ENCODE measurements at regions not wholly inside any gene's neighbourhood (a gene's known extent, or its start where the extent isn't known, plus 50 kb on each side); places are given as distances from the start of the nearest gene placed in this dataset.
A peak's percentile ranks its signal among the peaks of the same experiment; 100 is the strongest.

GRCh38 chr13:97810152-97810551 lies 143.3 kb upstream of the IPO5 start:
- DNase-seq = peak; percentile 14
- in situ Hi-C loops (cut with HindIII; ENCODE audit: low pct_ligation_motif_present, low pct_unique_long_range_greater_than_20kb, low sequenced_read_pairs) = no loop called here

- DNase-seq = no peak
- in situ Hi-C loops (cut with HindIII; ENCODE audit: low pct_ligation_motif_present, low pct_unique_long_range_greater_than_20kb, low sequenced_read_pairs) = no loop called here
These were observed 131.1 kb upstream of the IPO5 start for GRCh38 chr13:97822377-97822776.

- in situ Hi-C loops (cut with HindIII; ENCODE audit: low pct_ligation_motif_present, low pct_unique_long_range_greater_than_20kb, low sequenced_read_pairs) = no loop called here
- DNase-seq = no peak
These were observed 127.0 kb upstream of the IPO5 start for GRCh38 chr13:97826421-97827012.

GRCh38 chr13:97834250-97834649 lies 119.2 kb upstream of the IPO5 start:
- no peak for DNase-seq
- in situ Hi-C loops (cut with HindIII; ENCODE audit: low pct_ligation_motif_present, low pct_unique_long_range_greater_than_20kb, low sequenced_read_pairs) = no loop called here

DNA sequence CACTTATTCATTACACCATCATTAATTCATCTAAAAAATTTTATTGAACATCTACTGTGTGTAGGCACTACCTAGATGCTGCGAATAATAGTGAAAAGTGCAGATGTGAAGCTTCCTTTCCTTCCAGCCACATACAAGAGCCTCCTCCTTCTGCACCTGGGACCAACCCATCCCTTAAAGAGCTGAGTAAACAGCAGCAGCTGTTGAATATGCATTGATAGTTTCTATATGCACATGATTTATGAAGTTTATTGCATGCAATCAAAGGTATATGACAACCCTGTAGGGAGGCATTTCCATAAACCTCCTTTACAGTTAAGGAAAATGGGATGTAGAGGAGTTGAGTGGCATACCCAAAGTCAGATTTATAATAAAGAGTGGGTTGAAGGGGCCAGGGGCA lies 110.3 kb upstream of the IPO5 start:
- no peak for DNase-seq
- in situ Hi-C loops (cut with HindIII; ENCODE audit: low pct_ligation_motif_present, low pct_unique_long_range_greater_than_20kb, low sequenced_read_pairs) = no loop called here

GRCh38 chr13:97844151-97844550 lies 109.3 kb upstream of the IPO5 start:
- in situ Hi-C loops (cut with HindIII; ENCODE audit: low pct_ligation_motif_present, low pct_unique_long_range_greater_than_20kb, low sequenced_read_pairs) = no loop called here
- DNase-seq = no peak

DNA sequence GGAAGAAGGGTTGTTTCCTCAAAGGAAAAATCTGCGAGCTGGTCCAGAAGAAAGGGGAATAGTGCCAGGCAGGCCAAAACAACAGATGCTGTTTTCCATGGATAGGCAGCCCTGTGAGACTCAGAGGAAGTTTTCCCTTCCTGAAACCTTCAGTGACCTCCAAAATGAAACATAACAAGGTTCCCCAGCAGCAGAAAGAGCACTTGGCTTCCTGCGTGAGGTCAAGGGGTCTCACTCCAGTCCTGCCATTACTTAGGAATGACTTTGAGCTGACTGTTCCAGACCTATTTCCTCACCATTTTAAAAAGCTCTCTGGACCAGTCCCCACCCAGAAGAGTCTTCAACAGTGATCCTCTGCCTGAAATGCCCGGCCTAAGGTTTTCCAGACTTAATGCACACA lies 104.6 kb upstream of the IPO5 start:
- DNase-seq = no peak
- in situ Hi-C loops (cut with HindIII; ENCODE audit: low pct_ligation_motif_present, low pct_unique_long_range_greater_than_20kb, low sequenced_read_pairs) = no loop called here

- in situ Hi-C loops (cut with HindIII; ENCODE audit: low pct_ligation_motif_present, low pct_unique_long_range_greater_than_20kb, low sequenced_read_pairs) = no loop called here
- peak; percentile 30 for DNase-seq
These were observed 104.2 kb upstream of the IPO5 start for GRCh38 chr13:97849305-97849704.

GRCh38 chr13:97851269-97851668 lies 102.2 kb upstream of the IPO5 start:
- DNase-seq = no peak
- in situ Hi-C loops (cut with HindIII; ENCODE audit: low pct_ligation_motif_present, low pct_unique_long_range_greater_than_20kb, low sequenced_read_pairs) = no loop called here

- DNase-seq = peak; percentile 9
- in situ Hi-C loops (cut with HindIII; ENCODE audit: low pct_ligation_motif_present, low pct_unique_long_range_greater_than_20kb, low sequenced_read_pairs) = no loop called here
These were observed 101.1 kb upstream of the IPO5 start for GRCh38 chr13:97852181-97852874.

DNA sequence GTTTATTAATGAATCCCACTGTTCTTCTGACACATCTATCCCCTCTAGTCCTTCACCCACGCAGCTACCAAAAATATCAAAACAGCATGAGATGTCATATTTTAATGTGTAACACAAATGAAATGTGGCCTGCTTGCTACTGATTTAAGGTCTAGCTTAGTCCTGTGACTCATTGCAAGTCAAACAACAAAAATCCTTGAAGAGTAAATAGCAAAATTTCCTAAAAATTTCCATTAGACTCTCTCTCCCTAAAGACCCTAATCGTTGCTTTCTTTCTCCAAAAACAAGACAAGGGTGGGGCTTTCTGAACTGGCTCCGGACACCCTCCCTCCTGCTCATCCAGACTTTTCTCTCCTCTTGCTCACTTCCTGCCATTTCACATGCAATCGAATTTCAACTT lies 99.9 kb upstream of the IPO5 start:
- in situ Hi-C loops (cut with HindIII; ENCODE audit: low pct_ligation_motif_present, low pct_unique_long_range_greater_than_20kb, low sequenced_read_pairs) = no loop called here
- DNase-seq = no peak

DNA sequence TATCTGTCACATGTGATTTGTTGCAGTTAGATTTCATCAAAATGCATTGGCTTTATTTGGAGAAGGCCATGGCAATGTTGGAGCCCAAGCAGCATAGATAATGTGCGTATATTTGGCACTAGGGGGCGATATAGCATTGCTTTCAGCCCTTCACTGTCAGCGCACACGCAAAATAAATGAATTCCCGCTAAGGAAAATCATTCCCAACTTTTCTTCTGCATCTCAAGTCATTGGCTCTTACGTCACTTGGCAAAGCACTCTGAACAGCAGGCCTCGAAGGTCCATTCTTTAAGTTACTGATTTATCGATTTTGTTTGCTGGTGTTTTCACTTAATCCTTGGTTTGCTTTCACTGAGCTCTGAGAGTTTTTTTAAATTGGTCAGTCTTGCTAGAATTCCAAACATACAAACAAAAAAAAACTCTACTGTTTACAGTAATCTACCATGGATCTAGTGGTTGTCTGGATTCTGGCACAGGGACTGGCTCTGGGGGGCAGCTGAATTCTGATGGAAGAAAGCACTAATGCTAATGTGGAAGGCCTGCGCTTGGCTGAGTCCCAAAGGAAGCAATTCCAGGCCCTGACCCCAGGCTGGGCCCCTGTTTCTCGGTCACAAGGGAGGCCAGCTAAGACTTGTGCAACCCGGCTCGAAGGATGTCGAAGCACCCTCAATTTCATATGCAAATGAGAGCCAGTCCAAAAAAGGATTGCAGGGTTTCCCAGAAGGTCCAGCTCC lies 97.7 kb upstream of the IPO5 start:
- in situ Hi-C loops (cut with HindIII; ENCODE audit: low pct_ligation_motif_present, low pct_unique_long_range_greater_than_20kb, low sequenced_read_pairs) = no loop called here
- peak; percentile 63 for DNase-seq

DNA sequence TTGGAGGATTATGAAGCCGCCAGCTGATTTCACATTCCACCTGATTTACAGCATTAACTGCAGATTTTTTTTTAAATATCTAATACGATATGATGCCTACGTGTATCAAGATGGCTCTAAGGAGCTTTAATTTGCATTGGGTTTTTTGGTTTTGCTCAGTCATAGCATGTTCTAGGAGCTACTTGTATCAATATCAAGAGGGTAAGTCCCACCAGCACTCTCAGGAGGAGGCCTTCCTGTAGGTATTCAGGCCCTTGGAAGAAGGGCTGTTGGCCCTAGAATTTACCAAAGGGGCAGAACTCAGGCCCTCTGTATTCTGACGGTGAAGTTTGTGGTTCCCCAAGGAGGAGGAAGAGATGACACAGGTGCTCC lies 97.2 kb upstream of the IPO5 start:
- DNase-seq = no peak
- in situ Hi-C loops (cut with HindIII; ENCODE audit: low pct_ligation_motif_present, low pct_unique_long_range_greater_than_20kb, low sequenced_read_pairs) = no loop called here

GRCh38 chr13:97858161-97858560 lies 95.3 kb upstream of the IPO5 start:
- in situ Hi-C loops (cut with HindIII; ENCODE audit: low pct_ligation_motif_present, low pct_unique_long_range_greater_than_20kb, low sequenced_read_pairs) = no loop called here
- DNase-seq = no peak

GRCh38 chr13:97866346-97866745 lies 87.1 kb upstream of the IPO5 start:
- in situ Hi-C loops (cut with HindIII; ENCODE audit: low pct_ligation_motif_present, low pct_unique_long_range_greater_than_20kb, low sequenced_read_pairs) = no loop called here
- DNase-seq = no peak

GRCh38 chr13:97866751-97867150 lies 86.7 kb upstream of the IPO5 start:
- no peak for DNase-seq
- in situ Hi-C loops (cut with HindIII; ENCODE audit: low pct_ligation_motif_present, low pct_unique_long_range_greater_than_20kb, low sequenced_read_pairs) = no loop called here

GRCh38 chr13:97873398-97873797 lies 80.1 kb upstream of the IPO5 start:
- in situ Hi-C loops (cut with HindIII; ENCODE audit: low pct_ligation_motif_present, low pct_unique_long_range_greater_than_20kb, low sequenced_read_pairs) = no loop called here
- no peak for DNase-seq

DNA sequence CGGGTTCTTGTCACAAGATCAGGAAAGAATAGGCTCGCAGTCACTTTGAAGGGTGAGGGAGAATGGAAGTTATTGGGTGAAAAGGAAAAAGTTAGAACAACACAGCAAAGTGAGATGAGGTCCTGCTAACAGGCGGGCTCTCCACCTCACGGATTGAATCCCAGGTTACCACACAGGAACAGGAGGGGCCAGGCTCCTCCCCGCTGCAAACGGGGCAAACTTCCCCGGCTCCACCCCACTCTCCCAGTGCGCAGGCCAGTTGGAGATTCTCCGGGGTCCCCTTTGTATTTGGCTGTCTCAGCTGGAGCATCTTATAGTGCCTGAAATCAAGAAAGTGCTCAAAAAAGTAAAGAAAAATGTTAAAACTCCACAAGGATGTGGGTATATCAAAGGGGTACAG lies 78.3 kb upstream of the IPO5 start:
- DNase-seq = no peak
- in situ Hi-C loops (cut with HindIII; ENCODE audit: low pct_ligation_motif_present, low pct_unique_long_range_greater_than_20kb, low sequenced_read_pairs) = no loop called here

- in situ Hi-C loops (cut with HindIII; ENCODE audit: low pct_ligation_motif_present, low pct_unique_long_range_greater_than_20kb, low sequenced_read_pairs) = no loop called here
- no peak for DNase-seq
These were observed 77.6 kb upstream of the IPO5 start for GRCh38 chr13:97875911-97876310.

Data from ACHN (cell line).